GM11168 (cell line): ENCODE measurements at regions not wholly inside any gene's neighbourhood (a gene's known extent, or its start where the extent isn't known, plus 50 kb on each side); places are given as distances from the start of the nearest gene placed in this dataset.

Experiments used
- in situ Hi-C: fragments of 300-500 bp; cut with MboI; formaldehyde crosslinking; loops from one replicate; pipeline ENCODE4 v1.12.0; 2022; ENCODE audit warnings: low sequenced_read_pairs; ENCODE audit not compliant: unreplicated experiment

DNA sequence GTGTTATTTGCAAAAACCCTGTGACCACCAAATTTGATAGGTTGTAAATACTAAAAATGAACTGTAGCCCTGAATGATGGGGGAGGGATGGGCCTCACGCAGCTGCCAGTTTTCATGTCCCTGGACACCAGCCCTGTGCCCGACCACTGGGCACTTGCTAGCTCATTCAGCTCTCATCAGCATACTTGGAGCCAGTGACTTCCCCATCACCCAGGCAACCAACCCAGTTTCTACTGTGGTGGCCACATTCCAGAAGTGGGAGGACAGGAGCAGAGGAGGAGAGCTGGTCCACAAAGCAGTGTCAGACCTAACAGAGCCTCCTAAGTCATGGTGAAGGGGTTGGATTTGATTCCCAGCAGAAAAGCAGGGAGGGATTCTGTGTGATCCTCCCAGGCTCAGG lies 128.2 kb downstream of the CPEB2 start:
- in situ Hi-C loops = no loop called here

DNA sequence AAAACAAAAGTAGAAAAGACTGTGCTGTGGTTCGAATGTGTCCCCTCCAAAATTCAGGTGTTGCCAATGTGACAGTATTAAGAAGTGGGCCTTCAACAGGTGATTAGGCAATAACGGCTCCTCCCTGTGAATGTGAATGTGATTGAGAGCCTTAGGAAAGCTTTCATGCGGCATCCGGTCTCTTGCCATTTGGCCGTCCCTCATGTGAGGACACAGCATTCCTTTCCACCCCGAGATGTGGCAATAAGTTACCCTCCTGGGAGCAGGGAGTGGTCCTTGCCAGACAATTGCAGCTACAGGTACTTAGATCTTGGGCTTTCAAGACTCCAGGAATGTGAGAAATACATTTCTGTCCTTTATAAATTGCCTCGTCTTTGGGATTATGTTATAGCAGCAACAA lies 129.3 kb downstream of the CPEB2 start:
- in situ Hi-C loops = no loop called here

DNA sequence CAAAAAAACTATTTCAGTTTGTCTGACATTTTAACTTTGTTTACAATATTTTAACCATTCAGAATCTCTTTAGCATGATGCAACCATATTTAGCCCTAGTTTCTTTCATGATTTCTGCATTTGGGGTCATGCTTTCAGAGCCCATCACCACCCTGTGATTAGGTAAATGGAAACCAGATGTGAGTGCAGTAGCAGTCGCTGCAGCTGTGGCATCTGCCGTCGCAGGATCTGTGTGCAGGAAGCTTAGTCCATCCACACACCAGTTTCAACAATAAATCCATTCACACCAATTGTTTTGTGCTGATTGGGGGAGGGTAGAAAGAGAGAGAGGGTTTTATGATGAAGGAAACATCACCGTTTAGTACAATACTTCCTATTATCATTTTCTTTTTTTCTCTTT lies 130.5 kb downstream of the CPEB2 start:
- in situ Hi-C loops = no loop called here

DNA sequence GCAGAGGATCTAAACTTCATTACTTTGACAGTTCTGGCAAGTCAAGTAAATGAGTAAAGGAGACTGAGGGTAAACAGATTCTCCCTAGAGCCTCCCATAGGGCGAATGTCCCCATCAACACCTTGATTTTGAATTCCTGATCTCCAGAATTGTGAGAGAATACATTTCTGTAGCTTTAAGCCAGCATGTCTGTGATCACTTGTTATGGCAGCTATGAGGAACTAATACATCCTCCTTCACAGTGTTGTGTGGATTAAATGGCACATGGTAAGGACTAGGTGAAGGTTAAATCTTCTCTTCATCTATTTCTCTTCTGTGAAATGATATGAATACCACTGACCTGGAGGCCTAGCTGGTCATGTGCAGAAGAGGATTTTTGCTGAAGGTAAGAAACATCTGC lies 137.3 kb downstream of the CPEB2 start:
- in situ Hi-C loops = no loop called here

DNA sequence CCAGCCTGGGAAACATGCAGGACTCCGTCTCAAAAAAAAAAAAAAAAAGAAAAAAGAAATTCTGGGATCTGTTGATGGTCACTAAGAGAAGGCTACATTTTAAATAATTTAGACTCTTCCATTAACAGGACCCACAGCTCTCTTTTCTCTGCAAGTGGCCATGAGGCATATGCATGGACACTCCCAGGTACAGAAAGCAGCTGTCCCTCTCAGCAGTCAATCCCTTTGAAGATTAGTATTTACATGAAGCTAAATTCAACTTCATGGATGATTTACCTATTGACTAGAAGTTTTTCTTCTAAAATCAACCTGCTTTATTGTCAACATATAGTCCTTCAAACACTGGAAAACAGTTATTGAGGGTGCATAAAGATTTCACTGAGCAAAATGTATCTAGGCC lies 139.9 kb downstream of the CPEB2 start:
- in situ Hi-C loops = no loop called here

DNA sequence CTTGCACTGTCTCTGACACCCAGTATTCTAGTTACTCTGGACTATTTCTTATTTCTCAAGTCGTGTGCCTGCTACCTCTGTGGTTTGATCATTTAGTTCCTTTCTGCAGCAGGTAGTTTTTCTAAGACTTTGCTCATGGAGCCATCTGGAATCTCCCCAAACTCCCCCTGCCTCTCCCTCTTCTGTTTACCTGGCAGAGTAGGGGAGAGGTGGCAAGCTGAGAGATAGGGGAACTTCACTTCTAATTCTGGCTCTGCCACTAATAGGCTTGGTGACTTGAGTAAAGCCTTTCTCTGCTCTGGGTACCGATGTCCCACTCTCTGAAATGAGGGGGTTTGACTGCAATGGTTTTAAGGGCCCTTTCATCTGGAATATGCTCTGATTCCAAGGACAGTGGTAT lies 141.3 kb downstream of the CPEB2 start:
- in situ Hi-C loops = no loop called here

DNA sequence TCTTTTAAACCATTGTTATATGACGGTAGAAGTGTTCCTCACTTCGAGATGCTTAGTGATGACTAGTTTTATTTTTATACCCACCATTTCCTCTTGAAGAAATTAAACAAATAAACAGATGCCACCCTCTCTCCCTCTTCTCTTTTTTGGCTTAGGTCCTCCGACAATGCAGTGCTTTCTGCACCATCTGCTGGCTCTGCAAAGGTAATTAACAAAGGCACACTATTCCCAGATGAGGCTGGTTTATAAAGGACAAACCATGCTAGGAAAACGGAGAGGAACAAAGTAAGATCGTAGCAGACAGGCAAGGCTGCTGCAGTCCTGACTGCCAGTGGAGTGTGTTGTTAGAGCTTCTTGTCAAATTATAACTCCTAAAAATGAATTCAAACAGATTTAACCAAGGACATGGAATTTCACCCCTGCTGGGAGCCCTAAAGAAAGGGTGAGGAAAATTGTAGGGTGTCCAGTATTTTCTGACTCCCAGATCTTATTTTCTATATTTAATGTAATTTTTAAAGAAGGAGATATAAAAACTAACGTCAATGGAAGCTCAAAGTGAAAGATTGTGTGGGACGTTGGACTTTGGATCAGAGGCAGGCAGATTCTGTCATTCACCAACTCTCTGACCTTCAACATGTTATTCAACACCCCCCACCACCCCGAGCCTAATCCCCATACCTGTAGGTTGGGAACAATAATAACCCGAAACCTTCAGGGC lies 142.1 kb downstream of the CPEB2 start:
- in situ Hi-C loops = no loop called here

DNA sequence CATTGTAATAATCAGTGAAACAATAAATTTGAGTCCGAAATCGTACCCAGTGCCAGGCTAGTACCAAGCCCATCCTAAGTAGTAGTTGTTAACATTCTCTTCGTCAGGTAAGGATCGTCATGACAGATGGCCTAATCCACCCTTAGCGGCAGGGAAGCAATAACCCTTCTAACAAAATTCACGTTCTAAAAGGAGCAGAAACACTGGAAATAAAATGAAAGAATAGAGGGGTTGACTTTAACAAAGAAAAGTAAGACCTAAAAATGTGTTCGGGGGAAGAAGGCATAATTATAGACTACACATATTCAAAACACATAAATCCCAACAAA lies 142.7 kb downstream of the CPEB2 start:
- in situ Hi-C loops = no loop called here

DNA sequence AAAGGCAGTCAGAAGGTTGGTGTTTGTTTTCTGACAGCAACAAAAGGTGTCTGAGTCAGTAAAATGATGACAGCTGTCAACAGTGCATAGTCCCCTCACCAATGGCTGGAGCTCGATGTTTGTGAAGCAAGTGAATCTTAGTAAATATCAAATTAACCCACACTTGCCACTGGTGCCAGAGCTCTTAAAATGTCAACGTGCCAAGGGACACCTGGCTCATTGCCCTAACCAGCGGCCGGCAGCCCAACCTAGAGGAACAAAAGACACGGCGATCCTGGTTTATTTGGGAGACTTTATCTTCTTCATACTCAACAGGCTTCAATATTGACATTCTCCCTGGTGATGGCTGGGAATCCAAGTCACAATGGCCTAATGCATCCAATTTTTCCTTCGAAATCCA lies 143.4 kb downstream of the CPEB2 start:
- in situ Hi-C loops = no loop called here

DNA sequence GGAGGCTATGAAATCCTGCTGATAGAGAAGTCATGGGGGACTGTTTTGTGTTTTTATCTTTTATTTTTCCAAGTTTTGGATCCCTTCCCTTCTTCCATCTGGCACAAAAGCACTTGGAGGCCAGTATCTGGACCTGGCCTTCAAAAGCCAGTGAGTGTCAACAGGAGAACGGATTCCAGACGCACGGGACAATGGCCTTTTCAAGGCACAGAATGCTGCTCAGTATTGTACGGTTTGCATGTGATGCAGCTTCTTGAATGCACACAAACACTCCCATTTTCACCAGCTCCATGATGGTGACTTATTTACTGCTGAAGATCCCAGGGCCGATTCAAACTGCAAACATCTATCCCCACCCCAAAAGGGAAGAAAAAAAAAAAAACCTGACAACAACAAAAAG lies 145.4 kb downstream of the CPEB2 start:
- in situ Hi-C loops = no loop called here

DNA sequence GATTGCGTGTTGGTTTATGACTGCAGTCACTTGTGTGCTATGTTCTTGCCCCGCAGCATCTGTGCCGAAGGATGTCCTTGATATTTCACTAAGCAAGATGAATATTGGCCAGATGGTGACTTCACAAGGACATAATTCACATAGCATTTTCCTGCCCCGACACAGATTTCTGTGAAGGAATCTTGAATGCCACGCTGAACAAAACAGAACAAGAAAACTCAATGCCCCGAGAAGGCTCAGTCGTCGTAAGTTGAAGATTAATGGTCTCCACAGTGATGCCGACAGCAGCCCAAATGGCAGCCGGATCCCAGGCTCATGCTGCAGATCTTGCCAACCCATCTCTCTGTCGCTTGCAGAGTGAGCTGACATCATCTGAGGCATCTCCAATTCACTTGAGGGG lies 145.9 kb downstream of the CPEB2 start:
- in situ Hi-C loops = no loop called here

DNA sequence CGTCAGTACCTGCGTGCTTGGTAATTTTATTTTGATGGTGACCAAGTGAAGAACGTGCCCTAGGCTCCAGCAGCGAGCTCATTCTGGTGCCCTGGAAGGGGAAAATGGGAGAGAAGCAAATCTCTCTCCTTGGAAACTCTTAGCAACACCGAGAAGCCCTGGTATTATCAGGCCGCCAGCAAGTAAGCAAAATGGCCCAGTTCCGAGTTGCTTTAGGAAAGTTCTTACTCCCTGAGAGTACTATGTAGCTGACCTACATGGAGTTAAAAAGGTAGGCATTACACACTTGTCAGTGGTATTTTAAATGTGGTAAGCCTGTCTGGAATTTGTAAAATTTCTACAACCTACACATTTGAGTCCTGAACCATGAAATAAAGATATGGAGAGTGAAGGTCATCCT lies 146.4 kb downstream of the CPEB2 start:
- in situ Hi-C loops = no loop called here

DNA sequence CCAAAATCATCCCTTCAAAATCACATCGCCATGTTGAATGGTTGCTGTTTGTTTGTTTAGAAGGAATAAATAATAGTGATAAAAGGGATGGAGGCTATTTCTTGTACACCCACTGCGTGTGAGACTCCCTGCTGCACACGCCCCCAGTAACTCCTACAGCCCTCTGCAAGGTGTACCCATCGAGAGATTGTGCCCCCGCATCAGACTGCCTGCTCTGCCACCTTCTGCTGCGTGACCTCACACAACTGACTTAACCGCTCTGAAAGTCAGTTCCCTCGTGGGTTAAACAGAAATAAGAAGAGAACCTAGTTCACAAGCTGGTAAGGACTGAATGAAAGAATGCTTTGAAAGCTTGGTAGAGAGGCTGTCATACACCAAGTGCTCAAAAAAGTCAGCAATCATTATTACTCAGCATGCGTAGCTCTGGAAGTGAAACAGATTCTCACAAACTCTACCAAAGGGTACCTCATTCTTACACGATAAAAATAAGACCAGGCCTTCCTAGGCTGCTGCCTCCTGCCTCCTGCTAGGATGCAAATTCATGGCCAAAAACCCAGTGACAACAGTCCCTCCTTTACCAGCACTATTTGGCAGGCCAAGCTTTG lies 147.1 kb downstream of the CPEB2 start:
- in situ Hi-C loops = no loop called here

DNA sequence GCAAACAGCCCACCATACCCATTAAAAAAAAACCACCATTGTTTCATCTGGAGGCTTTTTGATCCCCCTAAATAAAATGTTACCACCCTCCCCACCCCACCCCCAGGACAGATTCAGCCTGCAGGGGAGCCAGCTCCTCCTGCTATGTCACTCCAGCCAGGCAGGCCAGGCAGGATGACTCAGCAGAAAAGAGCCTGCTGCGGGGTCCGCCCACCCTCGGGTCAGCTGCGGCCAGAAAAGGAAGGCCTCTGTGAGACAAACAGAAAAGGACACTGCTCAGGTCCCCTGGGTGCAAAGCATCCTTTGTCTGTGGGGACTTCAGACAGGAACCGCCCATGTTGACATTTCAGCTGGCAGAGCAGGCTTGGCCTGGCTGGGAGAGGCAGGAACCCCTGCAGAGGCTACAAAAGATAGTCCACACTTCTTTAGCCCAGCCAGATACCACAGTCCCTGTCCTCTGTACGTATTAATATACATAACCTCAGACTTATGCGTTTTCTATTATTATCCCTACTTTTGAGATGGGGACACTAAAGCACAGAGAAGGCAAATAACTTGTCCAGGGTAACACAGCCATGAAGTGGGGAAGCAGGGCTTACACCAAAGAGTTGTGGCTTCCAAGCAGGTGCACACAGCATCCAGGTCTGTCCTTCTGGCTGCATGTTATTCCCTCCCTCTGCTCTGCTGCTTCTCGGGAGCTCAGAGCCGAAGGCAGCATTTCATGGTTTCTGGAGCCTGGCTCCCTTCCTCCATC lies 147.7 kb downstream of the CPEB2 start:
- in situ Hi-C loops = no loop called here

DNA sequence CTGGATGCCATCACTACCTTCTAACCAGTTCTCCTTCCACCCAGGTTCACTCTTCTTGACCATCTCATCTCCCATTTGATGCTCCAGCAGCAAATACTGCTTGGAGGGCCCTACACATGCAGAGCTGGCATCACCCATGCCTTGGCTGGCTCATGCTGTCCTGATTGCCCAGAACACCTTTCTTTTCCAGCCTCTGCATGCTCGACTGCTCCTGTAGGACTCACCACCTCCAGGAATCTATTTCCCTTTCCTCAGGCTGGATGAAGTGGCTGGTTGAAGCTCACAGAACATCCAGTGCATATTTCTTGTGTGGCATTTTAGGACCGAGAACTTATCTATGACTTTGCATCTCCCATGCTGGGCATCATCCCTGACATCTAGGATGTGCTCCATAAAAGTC lies 148.3 kb downstream of the CPEB2 start:
- in situ Hi-C loops = no loop called here

DNA sequence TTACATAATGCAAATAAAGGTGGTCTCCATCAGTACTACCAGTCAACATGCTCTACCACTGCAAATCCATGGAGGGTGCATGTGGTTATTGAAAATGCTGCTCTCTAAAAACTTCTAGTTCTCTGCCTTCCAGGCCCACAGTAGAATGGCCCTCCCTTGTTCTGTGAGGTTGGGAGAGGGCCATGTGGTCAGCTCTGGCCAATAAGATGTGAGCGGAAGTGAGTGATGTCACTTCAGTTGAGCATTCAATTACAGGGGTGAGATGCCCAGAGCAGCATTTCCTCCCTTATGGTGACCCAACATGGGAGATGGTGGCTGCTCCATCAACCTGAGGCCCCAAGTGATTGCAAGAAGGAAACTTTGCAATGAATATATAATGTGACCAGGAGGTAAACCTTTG lies 148.8 kb downstream of the CPEB2 start:
- in situ Hi-C loops = no loop called here

DNA sequence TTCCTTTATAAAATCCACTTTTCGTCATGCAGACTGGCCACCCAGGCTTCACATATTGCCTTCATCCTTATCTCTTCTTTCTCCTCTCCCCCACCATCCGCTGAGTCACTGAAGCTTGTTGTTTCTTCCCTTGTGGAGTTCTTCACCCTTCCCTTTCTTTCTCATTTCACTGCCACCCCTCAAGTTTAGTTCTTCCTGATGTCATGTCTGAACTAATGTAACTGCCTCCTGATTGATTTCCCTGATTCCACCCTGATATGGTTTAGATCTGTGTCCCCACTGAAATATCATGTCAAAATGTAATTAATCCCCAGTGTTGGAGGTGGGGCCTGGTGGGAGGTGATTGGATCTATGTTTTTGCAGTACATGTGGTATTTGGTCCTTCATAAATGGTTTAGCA lies 151.4 kb downstream of the CPEB2 start:
- in situ Hi-C loops = no loop called here

DNA sequence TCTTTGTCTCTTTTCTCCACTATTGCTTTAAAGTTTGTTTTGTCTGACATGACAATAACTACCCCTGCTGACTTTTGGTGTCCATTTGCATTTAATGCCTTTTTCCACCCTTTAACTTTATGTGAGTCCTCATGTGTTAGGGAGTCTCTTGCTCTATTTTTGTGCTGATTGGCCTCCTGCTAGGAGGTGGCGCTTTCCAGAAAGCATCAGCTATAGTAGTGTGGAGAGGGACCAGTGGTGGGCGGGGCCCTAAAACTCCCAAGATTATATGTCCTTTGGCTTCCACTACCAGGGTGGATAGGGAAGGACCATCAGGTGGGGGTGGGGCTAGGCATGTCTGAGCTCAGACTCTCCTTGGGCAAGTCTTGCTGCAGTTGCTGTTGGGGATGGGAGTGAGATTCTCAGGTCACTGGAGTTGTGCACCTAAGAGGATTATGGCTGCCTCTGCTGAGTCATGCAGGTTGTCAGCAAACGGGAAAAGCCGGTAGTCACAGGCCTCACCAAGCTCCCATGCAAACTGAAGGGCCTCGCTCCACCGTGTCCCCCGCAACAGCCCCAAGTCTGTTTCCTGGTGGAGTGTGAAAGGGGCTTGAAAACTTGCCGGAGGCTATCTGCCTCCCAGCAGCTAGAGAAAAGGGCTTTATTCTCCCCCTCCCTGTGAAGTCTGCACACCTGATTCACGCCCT lies 156.3 kb downstream of the CPEB2 start:
- in situ Hi-C loops = no loop called here

DNA sequence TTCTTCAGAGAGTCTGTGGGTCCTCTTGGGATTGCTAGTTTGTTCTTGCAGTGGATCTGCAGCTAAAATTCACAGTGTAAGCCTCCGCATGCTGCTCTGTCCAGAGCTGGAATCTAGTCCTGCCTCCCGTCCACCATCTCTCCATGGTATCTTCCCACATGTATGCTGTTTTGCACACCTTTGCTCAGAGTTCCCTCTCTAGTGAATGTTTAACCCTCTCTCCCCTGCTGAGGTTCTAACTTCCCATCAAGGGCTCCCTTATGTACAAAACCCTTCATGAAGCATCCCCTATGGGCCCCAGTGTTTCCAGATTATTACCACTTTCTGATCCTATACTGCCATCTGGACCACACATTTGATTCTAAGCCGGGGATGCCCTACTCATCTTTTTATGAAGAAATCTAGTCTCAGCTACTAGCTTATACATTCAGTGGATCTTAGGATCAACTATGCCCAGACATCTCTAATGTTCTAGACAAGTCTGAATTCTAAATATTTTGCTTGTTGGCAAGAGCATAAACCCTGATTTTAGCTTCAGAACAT lies 157.3 kb downstream of the CPEB2 start:
- in situ Hi-C loops = no loop called here

DNA sequence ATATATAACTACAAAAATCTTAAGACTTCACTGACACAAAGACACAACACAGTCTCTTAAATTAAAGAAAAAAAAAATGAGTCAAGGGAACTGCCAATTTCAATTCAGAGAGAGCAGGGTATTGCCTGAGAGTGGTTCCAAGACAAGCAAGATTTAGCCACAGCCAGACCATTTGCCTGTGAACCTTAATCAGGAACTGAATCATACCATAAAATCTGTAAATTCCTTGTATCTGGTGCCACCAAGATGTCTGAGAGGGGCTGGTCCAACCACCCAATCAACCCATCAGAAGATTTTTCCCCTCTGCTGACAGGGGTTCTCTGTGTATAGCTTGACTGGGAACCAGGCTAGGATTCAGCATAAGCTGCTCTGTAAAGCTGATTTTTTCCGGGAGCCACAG lies 159.2 kb downstream of the CPEB2 start:
- in situ Hi-C loops = no loop called here

DNA sequence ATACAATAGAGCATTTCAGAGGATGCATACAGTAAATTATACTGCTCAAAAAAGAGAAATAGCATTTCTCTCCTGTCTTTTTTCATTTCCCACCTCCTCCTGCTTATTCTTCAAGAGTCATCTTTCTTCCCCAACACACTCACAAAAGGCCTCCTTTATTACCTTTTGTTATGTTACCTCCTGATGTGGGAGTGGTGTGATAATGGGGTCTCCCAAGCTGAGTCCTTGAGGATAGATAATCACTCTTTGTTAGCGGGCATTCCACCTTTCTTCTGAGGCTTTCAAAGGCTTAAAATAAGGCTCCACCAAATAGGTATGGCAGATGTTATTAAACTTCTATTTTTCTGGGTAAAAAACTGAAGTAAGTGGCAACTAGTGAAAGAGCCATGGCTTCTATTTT lies 159.8 kb downstream of the CPEB2 start:
- in situ Hi-C loops = no loop called here
